ENCODE measurements at regions not wholly inside any gene's neighbourhood (a gene's known extent, or its start where the extent isn't known, plus 50 kb on each side); places are given as distances from the start of the nearest gene placed in this dataset.
"Not testable (repeated sequence)": the region's sequence is repeated elsewhere in the genome, so short reads cannot be mapped to it uniquely, and the experiment has no call there.

DNA sequence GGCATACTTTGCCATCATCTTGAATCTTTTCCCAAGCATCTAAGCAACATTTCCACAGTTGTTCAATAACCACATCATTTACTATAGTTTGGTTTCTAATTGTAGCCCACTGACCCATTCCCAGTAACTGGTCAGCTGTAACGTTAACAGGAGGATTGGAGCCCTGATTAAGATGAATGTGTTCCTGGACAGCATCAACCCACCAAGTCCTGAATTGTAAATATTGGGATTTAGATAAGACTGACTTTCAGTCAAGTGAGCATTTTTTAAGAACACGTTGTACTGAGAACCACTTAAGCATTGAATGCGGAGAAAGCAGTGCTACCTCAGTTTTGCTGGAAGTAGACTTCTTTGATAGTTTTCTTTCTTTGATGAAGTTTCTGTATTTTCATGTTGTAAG lies 53.3 kb upstream of the ARL4D start:
- DNase-seq, result not testable (repeated sequence)

DNA sequence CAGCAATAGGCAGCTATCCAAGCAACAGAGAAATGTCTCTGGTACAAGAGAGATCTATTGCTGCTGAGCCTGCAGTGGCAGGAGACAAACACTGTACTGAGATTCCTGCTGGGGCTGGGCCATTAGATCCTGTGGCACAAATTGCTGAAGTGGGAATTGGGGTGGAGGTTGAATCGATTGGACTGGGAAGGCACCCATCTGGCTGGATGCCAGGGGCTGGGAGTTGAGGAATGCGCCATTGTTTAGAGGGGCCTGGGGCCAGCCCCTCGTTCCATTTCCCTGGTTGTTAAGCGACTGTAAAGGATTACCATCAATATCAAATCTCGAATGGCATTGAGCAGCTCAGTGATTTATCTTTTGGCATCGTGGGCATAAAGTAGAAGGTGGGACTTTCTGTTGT lies 54.1 kb upstream of the ARL4D start:
- no peak for DNase-seq

DNA sequence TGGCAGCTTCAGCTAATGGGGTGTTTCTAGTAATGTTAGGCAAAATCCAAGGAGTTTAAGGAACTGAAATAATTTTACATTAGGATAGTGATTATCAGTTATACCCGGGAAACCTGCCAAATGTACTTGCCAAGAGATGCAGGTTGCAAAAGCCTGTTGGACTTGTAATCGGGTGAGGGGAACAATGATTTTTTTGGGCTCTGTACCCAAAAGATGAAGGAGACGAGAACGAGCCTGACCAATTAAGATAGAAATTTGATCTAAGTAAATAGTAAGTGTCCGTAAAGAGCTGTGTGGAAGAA lies 56.3 kb upstream of the ARL4D start:
- DNase-seq, result no peak

DNA sequence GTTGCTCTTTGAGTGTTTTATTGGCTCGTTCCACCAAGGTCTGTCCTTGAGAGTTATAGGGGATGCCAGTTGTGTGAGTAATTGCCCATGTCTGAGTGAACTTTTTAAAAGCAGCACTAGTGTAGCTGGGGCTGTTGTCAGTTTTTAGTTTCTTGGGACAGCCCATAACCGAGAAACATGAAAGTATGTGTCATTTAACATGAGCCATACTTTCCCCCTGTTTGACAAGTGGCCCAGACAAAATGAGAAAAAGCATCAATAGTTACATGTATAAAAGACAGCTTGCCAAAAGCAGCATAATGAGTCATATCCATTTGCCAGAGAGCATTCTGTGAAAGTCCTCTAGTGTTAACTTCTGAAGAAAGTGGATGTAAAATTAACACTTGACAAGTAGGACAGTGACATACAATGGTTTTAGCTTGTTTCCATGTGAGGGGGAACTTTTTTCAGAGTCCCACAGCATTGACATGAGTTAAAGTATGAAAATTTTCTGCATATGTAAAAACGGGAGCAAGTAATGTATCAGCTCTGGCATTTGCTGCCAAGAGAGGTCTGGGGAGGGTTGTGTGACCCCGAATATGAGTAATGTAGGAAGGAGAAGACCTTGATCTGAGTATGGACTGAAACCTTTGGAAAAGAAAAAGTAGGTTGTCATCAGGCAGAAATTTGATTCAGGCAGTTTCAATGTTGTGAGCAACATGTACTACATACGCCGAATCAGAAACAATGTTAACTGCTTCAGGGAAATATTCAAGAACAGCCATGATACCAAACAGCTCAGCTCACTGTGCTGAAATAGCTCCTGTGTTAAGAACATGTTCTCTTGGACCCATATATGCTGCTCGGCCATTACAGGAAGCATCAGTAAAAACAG lies 56.8 kb upstream of the ARL4D start:
- DNase-seq, result no peak

DNA sequence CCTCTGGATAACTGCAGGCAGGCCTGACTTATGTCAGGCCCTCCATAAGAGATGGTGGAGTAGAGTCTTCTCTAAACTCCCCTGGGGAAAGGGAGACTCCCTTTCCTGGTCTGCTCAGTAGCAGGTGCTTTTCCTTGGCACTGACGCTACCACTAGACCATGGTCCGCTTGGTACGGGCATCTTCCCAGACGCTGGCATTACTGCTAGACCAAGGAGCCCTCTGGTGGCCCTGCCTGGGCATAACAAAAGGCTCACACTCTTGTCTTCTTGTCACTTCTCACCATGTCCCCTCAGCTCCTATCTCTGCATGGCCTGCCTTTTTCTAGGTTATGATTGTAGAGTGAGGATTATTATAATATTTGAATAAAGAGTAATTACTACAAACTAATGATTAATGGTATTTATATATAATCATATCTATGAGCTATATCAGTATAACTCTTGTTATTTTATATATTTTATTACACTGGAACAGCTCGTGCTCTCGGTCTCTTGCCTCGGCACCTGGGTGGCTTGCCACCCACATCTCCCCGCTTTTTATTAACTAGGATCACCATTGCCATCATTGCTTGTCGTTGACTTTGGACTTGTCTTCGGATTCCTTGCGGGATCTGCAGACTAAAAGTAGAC lies 59.8 kb upstream of the ARL4D start:
- DNase-seq, result peak in 12 of 14 donors; percentile 7 to 73 (median 53)

DNA sequence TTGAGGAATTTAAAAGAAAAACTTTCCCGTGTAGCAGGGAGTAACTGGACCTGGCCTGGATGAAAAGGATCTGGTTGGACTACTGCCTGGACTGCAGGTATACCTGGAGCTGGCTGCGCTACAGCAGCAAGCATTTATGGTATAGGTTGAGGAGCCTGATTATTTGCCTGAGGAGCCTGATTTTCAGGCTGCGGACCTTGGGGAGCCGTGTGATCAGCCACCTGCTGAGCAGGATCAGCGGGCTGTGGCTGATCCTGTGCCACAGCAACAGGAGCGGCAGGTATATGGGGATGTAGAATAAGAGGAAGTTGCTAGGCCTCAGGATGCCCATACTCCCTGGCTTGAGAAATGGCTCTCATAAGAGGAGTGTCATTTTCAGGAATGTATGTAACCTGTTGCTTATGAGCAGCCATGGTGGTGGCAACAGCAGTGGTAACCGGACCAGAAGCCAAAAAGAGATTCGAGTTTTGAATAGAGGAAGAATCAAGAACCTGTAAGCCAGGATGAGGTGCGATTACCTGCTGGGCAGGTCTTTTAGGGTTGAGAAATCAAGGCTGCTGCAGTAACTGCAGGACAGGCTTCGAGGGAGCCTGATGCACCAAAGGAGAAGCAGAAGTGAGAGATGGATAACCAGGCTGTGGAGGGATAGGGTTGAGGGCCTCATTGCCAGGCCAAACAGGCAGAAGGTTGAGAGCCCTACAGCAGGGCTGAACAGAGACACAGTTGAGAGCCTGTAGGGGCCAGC lies 60.9 kb upstream of the ARL4D start:
- no peak for DNase-seq

DNA sequence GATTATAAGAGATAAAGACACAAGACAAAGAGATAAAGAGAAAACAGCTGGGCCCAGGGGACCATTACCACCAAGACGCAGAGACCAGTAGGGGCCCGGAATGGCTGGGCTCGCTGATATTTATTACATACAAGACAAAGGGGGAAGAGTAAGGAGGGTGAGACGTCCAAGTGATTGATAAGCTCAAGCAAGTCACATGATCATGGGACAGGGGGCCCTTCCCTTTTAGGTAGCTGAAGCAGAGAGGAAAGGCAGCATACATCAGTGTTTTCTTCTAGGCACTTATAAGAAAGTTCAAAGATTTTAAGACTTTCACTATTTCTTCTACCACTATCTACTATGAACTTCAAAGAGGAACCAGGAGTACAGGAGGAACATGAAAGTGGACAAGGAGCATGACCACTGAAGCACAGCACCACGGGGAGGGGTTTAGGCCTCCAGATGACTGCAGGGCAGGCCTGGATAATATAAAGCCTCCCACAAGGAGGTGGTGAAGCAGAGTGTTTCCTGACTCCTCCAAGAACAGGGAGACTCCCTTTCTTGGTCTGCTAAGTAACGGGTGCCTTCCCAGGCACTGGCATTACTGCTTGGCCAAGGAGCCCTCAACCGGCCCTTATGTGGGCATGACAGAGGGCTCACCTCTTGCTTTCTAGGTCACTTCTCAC lies 63.9 kb upstream of the ARL4D start:
- DNase-seq, result no peak

DNA sequence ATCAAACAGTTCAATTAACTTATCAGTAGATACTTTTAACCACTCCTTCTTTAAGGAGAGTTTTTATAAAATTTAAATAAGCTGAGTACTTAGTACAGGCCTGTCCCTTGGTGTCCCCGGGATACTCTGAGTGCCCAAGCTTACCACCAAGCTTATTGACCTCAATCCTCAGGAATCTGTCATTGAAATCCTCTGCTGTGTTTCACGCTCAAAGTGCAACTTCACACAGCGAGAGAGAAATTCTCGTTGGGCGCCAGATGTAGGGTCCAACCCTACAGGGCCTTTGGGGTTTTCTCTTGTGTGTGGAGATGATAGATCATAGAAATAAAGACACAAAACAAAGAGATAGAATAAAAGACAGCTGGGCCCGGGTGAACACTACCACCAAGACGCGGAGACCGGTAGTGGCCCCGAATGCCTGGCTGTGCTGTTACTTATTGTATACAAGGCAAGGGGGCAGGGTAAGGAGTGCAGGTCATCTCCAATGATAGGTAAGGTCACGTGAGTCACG lies 65.3 kb upstream of the ARL4D start:
- no peak for DNase-seq

DNA sequence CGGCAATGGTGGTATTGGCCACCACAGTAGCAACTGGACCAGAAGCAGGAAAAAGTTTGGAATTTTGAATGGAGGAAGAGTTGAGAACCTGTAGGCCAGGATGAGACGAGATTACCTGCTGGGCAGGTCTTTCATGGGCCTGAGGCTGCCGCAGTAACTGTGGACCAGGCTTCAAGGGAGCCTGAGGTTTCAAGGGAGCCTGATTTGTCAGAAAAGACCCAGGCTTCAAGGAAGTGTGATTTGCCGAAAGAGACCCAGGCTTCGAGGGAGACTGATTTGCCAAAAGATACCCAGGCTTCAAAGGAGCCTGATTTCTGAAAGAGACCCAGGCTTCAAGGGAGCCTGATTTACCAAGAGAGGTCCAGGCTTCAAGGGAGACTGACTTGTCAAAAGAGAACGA lies 66.6 kb upstream of the ARL4D start:
- no peak for DNase-seq

DNA sequence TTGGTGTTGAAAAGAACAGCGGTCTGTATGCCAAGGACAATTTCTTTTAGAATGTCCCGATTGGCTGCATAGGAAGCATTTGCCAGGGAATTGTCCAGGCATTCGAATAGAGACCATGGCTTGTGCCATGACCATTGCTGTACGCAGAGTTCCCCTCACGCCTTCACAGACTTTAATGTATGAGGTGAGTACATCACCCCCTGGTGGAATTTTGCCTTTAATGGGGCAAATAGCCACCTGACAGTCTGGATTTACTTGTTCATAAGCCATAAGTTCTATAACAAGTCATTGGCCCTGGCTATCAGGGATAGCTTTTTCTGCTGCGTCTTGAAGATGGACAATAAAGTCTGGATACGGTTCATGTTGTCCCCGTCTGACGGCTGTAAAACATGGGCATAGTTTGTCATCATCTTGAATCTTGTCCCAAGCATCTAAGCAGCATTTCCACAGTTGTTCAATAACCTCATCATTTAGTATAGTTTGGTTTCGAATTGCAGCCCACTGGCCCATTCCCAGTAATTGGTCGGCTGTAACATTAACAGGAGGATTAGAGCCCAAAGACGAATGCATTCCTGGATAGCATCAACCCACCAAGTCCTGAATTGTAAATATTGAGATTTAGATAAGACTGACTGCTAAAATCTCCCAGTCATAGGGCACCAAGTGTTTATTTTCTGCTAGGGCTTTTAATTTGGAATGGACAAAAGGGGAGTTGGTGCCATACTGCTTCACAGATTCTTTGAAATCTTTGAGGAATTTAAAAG lies 67.7 kb upstream of the ARL4D start:
- no peak for DNase-seq

DNA sequence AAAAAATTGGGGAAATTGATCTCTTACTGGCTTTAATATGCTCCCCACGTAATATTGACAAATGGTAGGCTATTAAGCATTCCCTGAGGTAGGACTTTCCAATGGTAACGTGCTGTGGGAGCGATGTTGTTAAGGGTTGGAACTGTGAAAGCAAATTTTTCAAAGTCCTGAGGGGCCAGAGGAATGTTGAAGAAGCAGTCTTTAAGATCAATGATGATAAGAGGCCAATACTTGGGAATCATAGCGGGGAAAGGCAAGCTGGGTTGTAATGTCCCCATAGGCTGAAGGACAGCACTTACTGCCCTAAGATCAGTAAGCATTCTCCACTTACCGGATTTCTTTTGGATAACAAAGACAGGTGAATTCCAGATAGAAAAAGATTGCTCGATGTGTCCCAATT lies 69.6 kb upstream of the ARL4D start:
- DNase-seq, result no peak

DNA sequence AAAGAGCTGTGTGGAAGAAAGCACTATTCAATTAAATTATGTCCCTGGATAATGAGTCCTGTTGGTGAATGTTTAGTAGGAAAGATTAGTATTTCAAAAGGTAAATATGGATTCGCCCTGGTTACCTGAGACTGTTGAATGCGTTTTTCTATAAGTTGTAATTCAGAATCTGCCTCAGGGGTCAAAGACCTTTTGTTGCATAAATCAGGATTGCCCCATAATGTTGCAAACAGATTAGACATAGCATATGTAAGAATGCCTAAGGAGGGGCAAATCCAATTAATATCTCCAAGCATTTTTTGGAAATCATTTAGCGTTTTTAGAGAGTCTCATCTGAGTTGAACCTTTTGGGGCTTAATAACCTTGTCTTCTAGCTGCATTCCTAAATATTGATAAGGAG lies 70.1 kb upstream of the ARL4D start:
- DNase-seq, result no peak

DNA sequence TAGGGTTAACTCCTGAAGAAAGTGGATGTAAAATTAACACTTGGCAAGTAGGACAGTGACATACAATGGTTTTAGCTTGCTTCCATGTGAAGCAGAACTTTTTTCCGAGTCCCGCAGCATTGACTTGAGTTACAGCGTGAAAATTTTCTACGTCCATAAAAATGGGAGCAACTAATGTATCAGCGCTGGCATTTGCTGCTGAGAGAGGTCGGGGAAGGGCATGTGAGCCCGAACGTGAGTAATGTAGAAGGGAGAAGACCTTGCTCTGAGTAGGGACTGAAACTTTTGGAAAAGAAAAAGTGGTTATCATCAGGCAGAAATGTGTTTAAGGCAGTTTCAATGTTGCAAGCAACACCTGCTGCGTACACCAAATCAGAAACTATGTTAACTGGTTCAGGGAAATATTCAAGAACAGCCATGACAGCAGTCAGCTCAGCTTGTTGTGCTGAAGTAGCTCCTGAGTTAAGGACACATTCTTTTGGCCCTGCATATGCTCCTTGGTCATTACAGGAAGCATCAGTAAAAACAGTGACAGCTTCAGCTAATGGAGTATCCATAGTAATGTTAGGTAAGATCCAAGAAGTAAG lies 70.9 kb upstream of the ARL4D start:
- no peak for DNase-seq

DNA sequence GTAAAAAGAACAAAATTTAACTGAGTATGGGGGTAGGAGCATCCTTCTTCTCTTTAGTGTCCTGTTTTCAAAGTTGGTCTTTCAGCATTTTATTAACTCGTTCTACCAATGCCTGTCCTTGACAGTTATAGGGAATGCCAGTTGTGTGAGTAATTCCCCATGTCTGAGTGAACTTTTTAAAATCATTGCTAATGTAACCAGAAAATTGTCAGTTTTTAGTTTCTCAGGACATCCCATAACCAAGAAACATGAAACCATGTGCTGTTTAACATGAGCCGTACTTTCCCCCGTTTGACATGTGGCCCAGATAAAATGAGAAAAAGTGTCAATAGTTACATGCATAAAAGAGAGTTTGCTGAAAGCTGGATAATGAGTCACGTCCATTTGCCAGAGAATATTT lies 71.4 kb upstream of the ARL4D start:
- DNase-seq, result no peak

DNA sequence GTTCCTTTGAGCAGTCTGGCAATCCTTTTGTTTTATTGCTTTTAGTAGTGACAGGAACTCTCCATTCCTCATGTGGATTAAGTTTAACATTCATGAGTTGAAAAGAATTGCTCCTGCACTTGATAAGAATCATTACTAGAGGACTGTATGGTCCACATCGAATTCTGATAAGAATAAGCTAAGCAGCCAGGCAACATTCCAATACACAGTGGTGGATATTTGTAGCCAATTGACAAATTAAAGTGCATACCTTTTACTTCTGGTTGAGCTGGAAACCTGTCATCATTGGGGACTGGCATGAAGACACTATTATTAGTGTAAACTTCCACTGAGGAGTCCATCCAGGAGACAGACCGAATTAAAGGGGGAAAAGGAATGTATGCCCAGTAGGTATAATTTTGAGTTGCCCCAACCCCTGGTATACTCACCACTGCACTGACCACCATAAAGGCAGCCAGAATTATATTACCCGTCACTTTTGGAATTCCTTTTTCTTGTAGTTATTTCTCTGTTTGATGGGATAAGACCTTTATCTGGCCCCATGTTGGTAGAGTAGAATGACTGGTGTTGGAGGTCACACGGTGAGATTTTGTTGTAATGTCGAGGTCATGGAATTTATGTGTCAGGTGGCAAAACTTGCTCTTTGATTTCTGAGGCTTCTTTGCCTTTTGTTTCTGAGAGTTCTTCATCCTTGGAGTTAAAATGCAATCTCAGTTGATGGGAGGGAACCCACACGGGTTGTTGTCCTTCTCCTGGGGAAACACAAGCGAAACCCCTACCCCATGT lies 72.1 kb upstream of the ARL4D start:
- DNase-seq, result no peak

DNA sequence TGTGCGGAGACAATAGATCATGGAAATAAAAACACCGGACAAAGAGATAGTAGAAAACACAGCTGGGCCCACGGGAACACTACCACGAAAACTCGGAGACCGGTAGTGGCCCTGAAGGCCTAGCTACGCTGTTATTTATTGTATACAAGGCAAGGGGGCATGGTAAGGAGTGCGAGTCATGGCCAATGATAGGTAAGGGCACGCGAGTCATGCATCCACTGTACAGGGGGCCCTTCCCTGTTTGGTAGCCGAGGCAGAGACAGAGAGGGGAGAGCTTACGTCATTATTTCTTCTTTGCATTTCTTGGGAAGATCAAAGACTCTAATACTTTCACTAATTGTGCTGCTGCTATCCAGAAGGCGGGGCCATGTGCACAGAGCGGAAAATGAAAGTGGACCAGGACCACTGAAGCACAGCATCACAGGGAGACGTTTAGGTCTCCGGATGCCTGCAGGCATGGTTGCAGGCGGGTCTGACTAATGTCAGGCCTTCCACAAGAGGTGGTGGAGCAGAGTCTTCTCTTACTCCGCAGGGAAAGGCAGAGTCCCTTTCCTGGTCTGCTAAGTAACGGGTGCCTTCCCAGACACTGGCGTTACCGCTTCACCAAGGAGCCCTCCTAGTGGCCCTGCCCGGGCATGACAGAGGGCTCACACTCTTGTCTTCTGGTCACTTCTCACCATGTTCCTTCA lies 74.4 kb upstream of the ARL4D start:
- DNase-seq, result no peak

DNA sequence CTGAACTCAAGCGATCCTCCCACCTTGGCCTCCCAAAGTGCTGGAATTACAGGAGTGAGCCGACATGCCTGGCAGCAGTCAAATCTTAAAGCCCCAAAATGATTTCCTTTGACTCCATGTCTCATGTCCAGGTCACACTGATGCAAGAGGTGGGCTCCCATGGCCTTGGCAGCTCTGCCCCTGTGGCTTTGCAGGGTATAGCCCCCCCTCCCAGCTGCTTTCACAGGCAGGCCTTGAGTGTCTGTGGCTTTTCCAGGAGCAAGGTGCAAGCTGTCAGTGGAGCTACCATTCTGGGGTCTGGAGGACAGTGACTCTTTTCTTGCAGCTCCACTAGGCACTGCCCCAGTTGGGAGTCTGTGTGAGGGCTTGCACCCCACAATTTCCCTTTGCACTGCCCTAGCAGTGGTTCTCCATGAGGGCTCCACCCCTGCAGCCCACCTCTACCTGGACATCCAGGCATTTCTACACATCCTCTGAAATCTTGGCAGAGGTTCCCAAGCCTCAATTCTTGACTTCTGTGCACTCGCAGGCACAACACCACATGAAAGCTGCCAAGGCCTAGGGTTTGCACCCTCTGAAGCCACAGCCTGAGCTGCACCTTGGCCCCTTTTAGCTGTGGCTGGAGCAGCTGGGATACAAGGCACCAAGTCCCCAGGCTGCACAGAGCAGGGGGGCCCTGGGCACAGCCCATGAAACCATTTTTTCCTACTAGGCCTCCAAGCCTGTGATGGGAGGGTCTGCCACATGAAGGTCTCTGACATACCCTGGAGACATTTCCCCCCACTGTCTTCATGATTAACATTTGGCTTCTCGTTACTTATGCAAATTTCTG lies 79.3 kb upstream of the ARL4D start:
- no peak for DNase-seq

DNA sequence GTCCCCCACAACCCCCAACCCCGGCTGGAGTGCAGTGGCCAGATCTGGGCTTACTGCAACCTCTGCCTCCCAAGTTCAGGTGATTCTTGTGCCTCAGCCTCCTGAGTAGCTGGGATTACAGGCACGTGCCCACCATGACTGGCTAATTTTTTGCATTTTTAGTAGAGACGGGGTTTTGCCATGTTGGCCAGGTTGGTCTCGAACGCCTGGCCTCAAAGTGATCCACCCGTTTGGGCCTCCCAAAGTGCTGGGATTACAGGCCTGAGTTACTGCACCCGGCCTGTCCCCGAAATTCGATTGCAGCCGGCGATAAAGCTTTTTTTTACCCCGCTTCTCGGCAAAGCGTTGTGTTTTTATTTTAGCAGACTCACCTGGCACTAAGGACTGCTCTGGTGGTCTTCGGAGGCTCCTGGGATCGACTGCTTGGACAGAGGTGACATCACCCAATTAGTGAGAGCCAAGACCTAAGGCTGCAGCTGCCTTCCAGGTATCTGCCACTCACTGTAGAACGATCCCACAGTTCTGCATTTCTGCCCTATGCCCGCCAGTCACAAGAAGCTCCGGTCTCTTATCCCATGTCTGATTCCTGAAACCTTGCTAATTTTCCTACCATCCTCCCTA lies 82.2 kb upstream of the ARL4D start:
- no peak for DNase-seq

Data from C1 segment of cervical spinal cord (tissue), 14 donors.